Esophagus muscularis mucosa (tissue), 3 donors: ENCODE measurements at regions not wholly inside any gene's neighbourhood (a gene's known extent, or its start where the extent isn't known, plus 50 kb on each side); places are given as distances from the start of the nearest gene placed in this dataset.

Experiments used
- CTCF ChIP-seq, 3 experiments: fragments of 200-600 bp in 2 of 3; fragments of 450-650 bp in 1 of 3; sonication (generic) in 2 of 3; IDR thresholded peaks; one replicate each; pipeline ENCODE4 v1.5.1; 2017 to 2019; ENCODE audit warnings: antibody characterized with exemption in 3 of 3, mild to moderate bottlenecking in 2 of 3, moderate library complexity in 1 of 3
- POLR2AphosphoS5 ChIP-seq, 2 donors: sonication (generic); formaldehyde crosslinking; IDR thresholded peaks; one replicate each; pipeline ENCODE4 v1.6.1; 2017; ENCODE audit warnings: antibody characterized with exemption in 2 of 2

GRCh38 chr4:89413518-89413917 lies 105.9 kb upstream of the GPRIN3 start:
- TF ChIP-seq CTCF (IDR thresholded peaks at IDR 0.05) (no peak), POLR2AphosphoS5 (IDR thresholded peaks at IDR 0.05) (no peak)
